PC-3 (cell line): ENCODE measurements at regions not wholly inside any gene's neighbourhood (a gene's known extent, or its start where the extent isn't known, plus 50 kb on each side); places are given as distances from the start of the nearest gene placed in this dataset.

ENCODE experiments used
- EZH2 ChIP-seq: fragments of 300-600 bp; sonication (generic); IDR thresholded peaks from one replicate; pipeline ENCODE4 v1.6.1; 2017; ENCODE audit warnings: antibody characterized with exemption, mild to moderate bottlenecking, low read length; ENCODE audit not compliant: unreplicated experiment
- EZH2phosphoT487 ChIP-seq: fragments of 300-600 bp; sonication (generic); IDR thresholded peaks from 2 replicates; pipeline ENCODE4 v1.6.1; 2018; ENCODE audit warnings: mild to moderate bottlenecking, antibody characterized with exemption, low read length, borderline replicate concordance
- TF ChIP-seq, protein P1 (sequence below): fragments of 300-600 bp; sonication (generic); conservative IDR thresholded peaks from 2 replicates; pipeline ENCODE4 v1.5.1; 2017; ENCODE audit warnings: antibody characterized with exemption, low read depth, mild to moderate bottlenecking, low read length

DNA sequence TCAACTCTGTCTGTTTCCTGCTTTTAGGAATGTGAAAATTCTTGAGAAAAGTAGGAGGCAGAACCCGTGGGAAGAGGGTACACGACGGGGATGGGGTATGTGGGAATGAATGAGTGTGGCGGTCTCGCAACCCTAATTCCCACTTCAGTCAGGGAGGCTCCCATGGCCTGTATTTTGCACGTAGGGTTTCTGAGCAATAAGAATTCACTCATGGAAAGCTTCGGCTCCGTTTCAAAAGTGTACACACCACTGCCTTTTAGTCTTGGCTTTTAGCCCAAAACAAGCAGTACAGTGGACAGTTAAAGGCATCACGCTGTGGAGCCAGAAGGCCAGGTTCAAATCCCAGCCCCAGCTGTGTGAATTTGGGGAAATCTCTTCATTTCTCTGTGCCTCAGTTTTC is 116.7 kb downstream of the MN1 start:
- TF ChIP-seq, protein P1, sequence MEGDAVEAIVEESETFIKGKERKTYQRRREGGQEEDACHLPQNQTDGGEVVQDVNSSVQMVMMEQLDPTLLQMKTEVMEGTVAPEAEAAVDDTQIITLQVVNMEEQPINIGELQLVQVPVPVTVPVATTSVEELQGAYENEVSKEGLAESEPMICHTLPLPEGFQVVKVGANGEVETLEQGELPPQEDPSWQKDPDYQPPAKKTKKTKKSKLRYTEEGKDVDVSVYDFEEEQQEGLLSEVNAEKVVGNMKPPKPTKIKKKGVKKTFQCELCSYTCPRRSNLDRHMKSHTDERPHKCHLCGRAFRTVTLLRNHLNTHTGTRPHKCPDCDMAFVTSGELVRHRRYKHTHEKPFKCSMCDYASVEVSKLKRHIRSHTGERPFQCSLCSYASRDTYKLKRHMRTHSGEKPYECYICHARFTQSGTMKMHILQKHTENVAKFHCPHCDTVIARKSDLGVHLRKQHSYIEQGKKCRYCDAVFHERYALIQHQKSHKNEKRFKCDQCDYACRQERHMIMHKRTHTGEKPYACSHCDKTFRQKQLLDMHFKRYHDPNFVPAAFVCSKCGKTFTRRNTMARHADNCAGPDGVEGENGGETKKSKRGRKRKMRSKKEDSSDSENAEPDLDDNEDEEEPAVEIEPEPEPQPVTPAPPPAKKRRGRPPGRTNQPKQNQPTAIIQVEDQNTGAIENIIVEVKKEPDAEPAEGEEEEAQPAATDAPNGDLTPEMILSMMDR = no peak
- no peak for TF ChIP-seq EZH2
- TF ChIP-seq EZH2phosphoT487 = no peak
